A673 (cell line): ENCODE measurements at regions not wholly inside any gene's neighbourhood (a gene's known extent, or its start where the extent isn't known, plus 50 kb on each side); places are given as distances from the start of the nearest gene placed in this dataset.

Source experiments
- CTCF ChIP-seq: fragments of 300-800, 200-600 bp; sonication (generic); conservative IDR thresholded peaks from 2 replicates; pipeline ENCODE4 v1.5.1; 2017; ENCODE audit warnings: low read depth, mild to moderate bottlenecking, antibody characterized with exemption, low read length, moderate library complexity, mixed read lengths
- EZH2 ChIP-seq: fragments of 200-600 bp; sonication (generic); IDR thresholded peaks from 2 replicates; pipeline ENCODE4 v1.6.1; 2017; ENCODE audit warnings: borderline replicate concordance, low read depth, mild to moderate bottlenecking, mixed read lengths, antibody characterized with exemption, low read length; ENCODE audit not compliant: poor library complexity, severe bottlenecking

- TF ChIP-seq CTCF: no peak
- no peak for TF ChIP-seq EZH2
Measured at GRCh38 chr15:49712162-49712561, 91.3 kb downstream of the DTWD1 start.
